OCI-LY7 (cell line): ENCODE measurements at regions not wholly inside any gene's neighbourhood (a gene's known extent, or its start where the extent isn't known, plus 50 kb on each side); places are given as distances from the start of the nearest gene placed in this dataset.

Experiments
- BruUV-seq: library from RNA; stranded (reverse); fragments of 400-500 nt; replicated peaks from 2 replicates; lab custom pipeline; 2021; lab: Mats Ljungman, UMichigan
- CTCF ChIA-PET: fragments of 300-600 bp; sonication (Branson Sonifier 250); formaldehyde crosslinking; loops from one replicate; lab custom pipeline; 2022; ENCODE audit warnings: antibody characterized with exemption; ENCODE audit not compliant: unreplicated experiment; lab: Charles Lee
- POLR2A ChIA-PET: fragments of 300-600 bp; sonication (Branson Sonifier 250); formaldehyde crosslinking; loops from one replicate; lab custom pipeline; 2022; ENCODE audit warnings: antibody characterized with exemption; lab: Charles Lee
- DNase-seq: peaks from one replicate; pipeline ENCODE4 v3.0.0-alpha.2; 2015; ENCODE audit warnings: low spot score
- H2AFZ ChIP-seq: fragments of 200-600 bp; sonication (generic), shearing (Covaris generic); 2 replicates; pipeline ENCODE4 v1.6.1; 2014; ENCODE audit warnings: mild to moderate bottlenecking, antibody characterized with exemption, low read length, moderate library complexity
- H3K27ac ChIP-seq: fragments of 200-600 bp; sonication (generic); 2 replicates; pipeline ENCODE4 v1.5.1; 2014; ENCODE audit warnings: mixed run types, low read depth, mild to moderate bottlenecking, moderate library complexity, low read length, inconsistent platforms; ENCODE audit not compliant: poor library complexity, severe bottlenecking
- H3K36me3 ChIP-seq: fragments of 200-600 bp; sonication (generic); 2 replicates; pipeline ENCODE4 v1.6.1; 2014; ENCODE audit warnings: mild to moderate bottlenecking, antibody characterized with exemption, low read length, moderate library complexity, mixed read lengths; ENCODE audit not compliant: insufficient read depth
- H3K4me1 ChIP-seq: fragments of 200-600 bp; sonication (generic); 2 replicates; pipeline ENCODE4 v1.5.1; 2014; ENCODE audit warnings: mild to moderate bottlenecking, low read length; ENCODE audit not compliant: insufficient read depth, poor library complexity, severe bottlenecking
- H3K4me2 ChIP-seq: fragments of 200-600 bp; sonication (generic); 2 replicates; pipeline ENCODE4 v1.6.1; 2014; ENCODE audit warnings: mild to moderate bottlenecking, low read length
- H3K4me3 ChIP-seq: fragments of 200-600 bp; sonication (generic); 2 replicates; pipeline ENCODE4 v1.5.1; 2014; ENCODE audit warnings: mild to moderate bottlenecking, low read depth, low read length; ENCODE audit not compliant: poor library complexity, severe bottlenecking
- H3K79me2 ChIP-seq: fragments of 200-600 bp; sonication (generic); 2 replicates; pipeline ENCODE4 v1.6.1; 2016; ENCODE audit warnings: low read depth, mild to moderate bottlenecking, low read length, moderate library complexity, mixed read lengths; ENCODE audit not compliant: insufficient read depth
- H3K9me2 ChIP-seq: fragments of 200-600 bp; sonication (generic); 2 replicates; pipeline ENCODE4 v1.6.1; 2016; ENCODE audit warnings: mild to moderate bottlenecking, low read length, mixed read lengths; ENCODE audit not compliant: insufficient read depth
- H3K9me3 ChIP-seq: fragments of 200-600 bp; sonication (generic); 2 replicates; pipeline ENCODE4 v1.6.1; 2014; ENCODE audit warnings: mild to moderate bottlenecking, mixed run types, low read length, mixed read lengths
- H4K20me1 ChIP-seq: fragments of 200-600 bp; sonication (generic); 2 replicates; pipeline ENCODE4 v1.6.1; 2014; ENCODE audit warnings: mild to moderate bottlenecking, antibody characterized with exemption, low read length, moderate library complexity, mixed read lengths; ENCODE audit not compliant: insufficient read depth
- EZH2phosphoT487 ChIP-seq: fragments of 200-600 bp; sonication (generic); IDR thresholded peaks from 2 replicates; pipeline ENCODE4 v1.6.1; 2018; ENCODE audit warnings: low read depth, borderline replicate concordance, mild to moderate bottlenecking, mixed run types, antibody characterized with exemption, low read length, moderate library complexity, mixed read lengths
- intact Hi-C: fragments of 100-400 bp; cut with micrococcal nuclease; formaldehyde crosslinking; loops from one replicate; pipeline ENCODE4 v1.10.0; 2022; ENCODE audit not compliant: unreplicated experiment
- TF ChIP-seq, protein P1 (sequence below): fragments of 200-600 bp; sonication (generic); conservative IDR thresholded peaks from 2 replicates; pipeline ENCODE4 v1.5.1; 2014; ENCODE audit warnings: mild to moderate bottlenecking, antibody characterized with exemption, low read length, moderate library complexity, mixed read lengths

- Histone ChIP-seq H3K79me2 (no peaks in the 10 kb centered on the region), H3K36me3 (no peaks in the 10 kb centered on the region), H2AFZ (no peak overlapping the region), H3K4me3 (no peak overlapping the region), H4K20me1 (no peaks in the 10 kb centered on the region), H3K4me2 (no peak overlapping the region), H3K9me3 (no peaks in the 10 kb centered on the region), H3K27ac (no peak overlapping the region), H3K9me2 (no peaks in the 10 kb centered on the region), H3K4me1 (no peaks in the 10 kb centered on the region)
- BruUV-seq: no TSS peak
- TF ChIP-seq EZH2phosphoT487: no peak
- TF ChIP-seq, protein P1, sequence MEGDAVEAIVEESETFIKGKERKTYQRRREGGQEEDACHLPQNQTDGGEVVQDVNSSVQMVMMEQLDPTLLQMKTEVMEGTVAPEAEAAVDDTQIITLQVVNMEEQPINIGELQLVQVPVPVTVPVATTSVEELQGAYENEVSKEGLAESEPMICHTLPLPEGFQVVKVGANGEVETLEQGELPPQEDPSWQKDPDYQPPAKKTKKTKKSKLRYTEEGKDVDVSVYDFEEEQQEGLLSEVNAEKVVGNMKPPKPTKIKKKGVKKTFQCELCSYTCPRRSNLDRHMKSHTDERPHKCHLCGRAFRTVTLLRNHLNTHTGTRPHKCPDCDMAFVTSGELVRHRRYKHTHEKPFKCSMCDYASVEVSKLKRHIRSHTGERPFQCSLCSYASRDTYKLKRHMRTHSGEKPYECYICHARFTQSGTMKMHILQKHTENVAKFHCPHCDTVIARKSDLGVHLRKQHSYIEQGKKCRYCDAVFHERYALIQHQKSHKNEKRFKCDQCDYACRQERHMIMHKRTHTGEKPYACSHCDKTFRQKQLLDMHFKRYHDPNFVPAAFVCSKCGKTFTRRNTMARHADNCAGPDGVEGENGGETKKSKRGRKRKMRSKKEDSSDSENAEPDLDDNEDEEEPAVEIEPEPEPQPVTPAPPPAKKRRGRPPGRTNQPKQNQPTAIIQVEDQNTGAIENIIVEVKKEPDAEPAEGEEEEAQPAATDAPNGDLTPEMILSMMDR: no peak
- ChIA-PET POLR2A (interaction anchor here (0.6 to 1.3 kb wide), 2 partner anchors 42 to 722 kb away, joined by 4 to 7 read pairs; no protein-coding TSS in a partner anchor), CTCF (no interaction called here)
- intact Hi-C loops: no loop called here
- DNase-seq: no peak
Measured at GRCh38 chr2:37775908-37776250, 104.4 kb upstream of the CDC42EP3 start.

GRCh38 chr2:37776487-37776886, 105.0 kb upstream of the CDC42EP3 start:
- no peak overlapping the region for H2AFZ ChIP-seq
- H3K9me3 ChIP-seq: no peaks in the 10 kb centered on the region
- TF ChIP-seq EZH2phosphoT487: no peak
- TF ChIP-seq, protein P1: no peak
- POLR2A ChIA-PET: no interaction called here
- no TSS peak for BruUV-seq
- CTCF ChIA-PET: interaction anchor here (0.7 kb wide), 1 partner anchor 63 kb away, joined by 4 read pairs; no protein-coding TSS in a partner anchor
- no peak overlapping the region for H3K4me2 ChIP-seq
- intact Hi-C loops: no loop called here
- no peaks in the 10 kb centered on the region for H3K36me3 ChIP-seq
- H3K9me2 ChIP-seq: no peaks in the 10 kb centered on the region
- H3K27ac ChIP-seq: no peak overlapping the region
- no peaks in the 10 kb centered on the region for H3K4me1 ChIP-seq
- H3K4me3 ChIP-seq: no peak overlapping the region
- no peaks in the 10 kb centered on the region for H4K20me1 ChIP-seq
- no peaks in the 10 kb centered on the region for H3K79me2 ChIP-seq
- no peak for DNase-seq

DNA sequence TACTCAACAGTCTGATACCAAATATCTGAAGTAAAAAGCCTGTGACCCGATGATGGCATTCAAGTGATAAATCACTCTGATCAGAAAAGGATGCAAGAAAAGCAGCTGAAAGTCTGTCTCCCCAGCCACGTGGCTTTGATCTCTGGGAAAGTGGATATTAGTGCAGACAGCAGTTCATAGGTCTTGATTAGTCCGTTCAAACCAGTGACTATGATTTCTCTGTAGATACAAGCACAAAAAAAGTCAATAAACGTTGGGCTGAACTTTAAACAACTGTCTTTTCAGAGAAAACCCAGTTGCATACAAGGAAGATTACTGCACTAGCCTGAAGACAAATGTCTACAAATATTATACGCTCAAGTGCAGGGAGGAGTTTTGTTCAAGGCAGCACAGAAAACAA, 107.7 kb upstream of the CDC42EP3 start:
- Histone ChIP-seq H3K4me3 (no peak overlapping the region), H3K9me2 (no peaks in the 10 kb centered on the region), H3K4me1 (no peaks in the 10 kb centered on the region), H2AFZ (no peak overlapping the region), H3K79me2 (no peaks in the 10 kb centered on the region), H4K20me1 (no peaks in the 10 kb centered on the region), H3K9me3 (no peaks in the 10 kb centered on the region), H3K27ac (no peak overlapping the region), H3K4me2 (no peak overlapping the region), H3K36me3 (no peaks in the 10 kb centered on the region)
- CTCF ChIA-PET: no interaction called here
- TF ChIP-seq EZH2phosphoT487: no peak
- TF ChIP-seq, protein P1: no peak
- intact Hi-C loops: no loop called here
- DNase-seq: no peak
- BruUV-seq: no TSS peak
- POLR2A ChIA-PET: no interaction called here
